ENCODE measurements at regions not wholly inside any gene's neighbourhood (a gene's known extent, or its start where the extent isn't known, plus 50 kb on each side); places are given as distances from the start of the nearest gene placed in this dataset.

DNA sequence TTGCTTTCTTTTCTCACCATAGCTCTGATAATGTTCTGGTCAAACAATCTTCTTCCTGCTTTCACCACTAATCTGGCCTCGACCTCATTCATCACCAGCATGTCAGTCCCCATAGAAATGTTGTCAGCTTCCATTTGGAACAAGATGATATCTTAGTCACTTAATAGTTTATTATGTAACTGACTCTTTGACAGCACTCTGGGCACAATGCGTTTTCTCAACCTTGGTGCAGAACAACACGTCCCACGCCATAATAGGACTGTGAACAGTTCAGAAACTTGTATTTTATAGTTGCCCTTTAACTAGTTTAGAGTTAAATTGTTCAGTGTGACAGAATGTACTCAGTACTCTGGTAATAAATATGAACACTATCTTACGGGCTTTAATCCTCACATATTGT lies 106.0 kb downstream of the MC4R start:
- TF ChIP-seq, protein P1, sequence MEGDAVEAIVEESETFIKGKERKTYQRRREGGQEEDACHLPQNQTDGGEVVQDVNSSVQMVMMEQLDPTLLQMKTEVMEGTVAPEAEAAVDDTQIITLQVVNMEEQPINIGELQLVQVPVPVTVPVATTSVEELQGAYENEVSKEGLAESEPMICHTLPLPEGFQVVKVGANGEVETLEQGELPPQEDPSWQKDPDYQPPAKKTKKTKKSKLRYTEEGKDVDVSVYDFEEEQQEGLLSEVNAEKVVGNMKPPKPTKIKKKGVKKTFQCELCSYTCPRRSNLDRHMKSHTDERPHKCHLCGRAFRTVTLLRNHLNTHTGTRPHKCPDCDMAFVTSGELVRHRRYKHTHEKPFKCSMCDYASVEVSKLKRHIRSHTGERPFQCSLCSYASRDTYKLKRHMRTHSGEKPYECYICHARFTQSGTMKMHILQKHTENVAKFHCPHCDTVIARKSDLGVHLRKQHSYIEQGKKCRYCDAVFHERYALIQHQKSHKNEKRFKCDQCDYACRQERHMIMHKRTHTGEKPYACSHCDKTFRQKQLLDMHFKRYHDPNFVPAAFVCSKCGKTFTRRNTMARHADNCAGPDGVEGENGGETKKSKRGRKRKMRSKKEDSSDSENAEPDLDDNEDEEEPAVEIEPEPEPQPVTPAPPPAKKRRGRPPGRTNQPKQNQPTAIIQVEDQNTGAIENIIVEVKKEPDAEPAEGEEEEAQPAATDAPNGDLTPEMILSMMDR (IDR thresholded peaks at IDR 0.05), result no peak
- TF ChIP-seq POLR2A (IDR thresholded peaks at IDR 0.05), result no peak

Measured in adrenal gland (tissue), 5 donors.